Mammary epithelial cell (primary cell): ENCODE measurements at regions not wholly inside any gene's neighbourhood (a gene's known extent, or its start where the extent isn't known, plus 50 kb on each side); places are given as distances from the start of the nearest gene placed in this dataset.

ENCODE experiments used
- EZH2 ChIP-seq: IDR thresholded peaks from 2 replicates; pipeline ENCODE4 v1.6.1; 2012; ENCODE audit warnings: low read length, inconsistent platforms, borderline replicate concordance
- TF ChIP-seq, protein P1 (sequence below), 2 donors: IDR thresholded peaks in 1 of 2; conservative IDR thresholded peaks in 1 of 2; 2 replicates each; pipeline ENCODE4 v1.5.1; 2011 to 2012; ENCODE audit warnings: inconsistent platforms in 2 of 2, low read length in 2 of 2, mild to moderate bottlenecking in 2 of 2, control low read depth in 1 of 2, low read depth in 1 of 2; ENCODE audit not compliant: insufficient read depth in 1 of 2; ENCODE audit errors: extremely low read depth in 1 of 2

GRCh38 chr6:164942271-164942670 is 367.1 kb downstream of the C6orf118 start:
- TF ChIP-seq, protein P1, sequence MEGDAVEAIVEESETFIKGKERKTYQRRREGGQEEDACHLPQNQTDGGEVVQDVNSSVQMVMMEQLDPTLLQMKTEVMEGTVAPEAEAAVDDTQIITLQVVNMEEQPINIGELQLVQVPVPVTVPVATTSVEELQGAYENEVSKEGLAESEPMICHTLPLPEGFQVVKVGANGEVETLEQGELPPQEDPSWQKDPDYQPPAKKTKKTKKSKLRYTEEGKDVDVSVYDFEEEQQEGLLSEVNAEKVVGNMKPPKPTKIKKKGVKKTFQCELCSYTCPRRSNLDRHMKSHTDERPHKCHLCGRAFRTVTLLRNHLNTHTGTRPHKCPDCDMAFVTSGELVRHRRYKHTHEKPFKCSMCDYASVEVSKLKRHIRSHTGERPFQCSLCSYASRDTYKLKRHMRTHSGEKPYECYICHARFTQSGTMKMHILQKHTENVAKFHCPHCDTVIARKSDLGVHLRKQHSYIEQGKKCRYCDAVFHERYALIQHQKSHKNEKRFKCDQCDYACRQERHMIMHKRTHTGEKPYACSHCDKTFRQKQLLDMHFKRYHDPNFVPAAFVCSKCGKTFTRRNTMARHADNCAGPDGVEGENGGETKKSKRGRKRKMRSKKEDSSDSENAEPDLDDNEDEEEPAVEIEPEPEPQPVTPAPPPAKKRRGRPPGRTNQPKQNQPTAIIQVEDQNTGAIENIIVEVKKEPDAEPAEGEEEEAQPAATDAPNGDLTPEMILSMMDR (conservative IDR thresholded peaks at IDR 0.05 in 1 of 2, IDR thresholded peaks at IDR 0.05 in 1 of 2; ENCODE audit: extremely low read depth in 1 of 2, insufficient read depth in 1 of 2, low read depth in 1 of 2, low read length in 2 of 2): no peak
- TF ChIP-seq EZH2: no peak
